Vagina (tissue), 2 donors: ENCODE measurements at regions not wholly inside any gene's neighbourhood (a gene's known extent, or its start where the extent isn't known, plus 50 kb on each side); places are given as distances from the start of the nearest gene placed in this dataset.
"Not testable (repeated sequence)": the region's sequence is repeated elsewhere in the genome, so short reads cannot be mapped to it uniquely, and the experiment has no call there.

Experiments
- CTCF ChIP-seq, 3 experiments: fragments of 450-650 bp in 2 of 3; fragments of 200-600 bp in 1 of 3; sonication (generic) in 1 of 3; IDR thresholded peaks; one replicate each; pipeline ENCODE4 v1.5.1; 2017 to 2019; ENCODE audit warnings: antibody characterized with exemption in 3 of 3, mild to moderate bottlenecking in 2 of 3, moderate library complexity in 2 of 3
- POLR2A ChIP-seq, 2 donors: fragments of 450-650 bp; IDR thresholded peaks; one replicate each; pipeline ENCODE4 v1.6.1; 2017; ENCODE audit warnings: antibody characterized with exemption in 2 of 2, mild to moderate bottlenecking in 2 of 2, moderate library complexity in 2 of 2
- POLR2AphosphoS5 ChIP-seq, 2 donors: sonication (generic); formaldehyde crosslinking; IDR thresholded peaks; one replicate each; pipeline ENCODE4 v1.9.0; 2017; ENCODE audit warnings: antibody characterized with exemption in 2 of 2, mild to moderate bottlenecking in 2 of 2, low read depth in 1 of 2; ENCODE audit not compliant: insufficient read depth in 1 of 2

- not testable (repeated sequence) for TF ChIP-seq POLR2A (IDR thresholded peaks at IDR 0.05); CTCF (IDR thresholded peaks at IDR 0.05); POLR2AphosphoS5 (IDR thresholded peaks at IDR 0.05; ENCODE audit: insufficient read depth in 1 of 2, low read depth in 1 of 2)
These were observed 214.4 kb upstream of the HS3ST1 start for GRCh38 chr4:11643081-11643480.
